ENCODE measurements at regions not wholly inside any gene's neighbourhood (a gene's known extent, or its start where the extent isn't known, plus 50 kb on each side); places are given as distances from the start of the nearest gene placed in this dataset.

- DNase-seq = no peak
These were observed 241.1 kb upstream of the PPP1R2C start for GRCh38 chrX:43019021-43019420.

- DNase-seq = no peak
These were observed 247.9 kb upstream of the PPP1R2C start for GRCh38 chrX:43025806-43026315.

GRCh38 chrX:43064096-43064495 is 286.1 kb upstream of the PPP1R2C start:
- DNase-seq = no peak

GRCh38 chrX:43065978-43066377 is 288.0 kb upstream of the PPP1R2C start:
- no peak for DNase-seq

GRCh38 chrX:43068639-43069038 is 290.7 kb upstream of the PPP1R2C start:
- no peak for DNase-seq

GRCh38 chrX:43083016-43083415 is 305.1 kb upstream of the PPP1R2C start:
- DNase-seq = no peak

GRCh38 chrX:43087830-43088229 is 309.9 kb upstream of the PPP1R2C start:
- DNase-seq = no peak

GRCh38 chrX:43096830-43097229 is 318.9 kb upstream of the PPP1R2C start:
- DNase-seq = no peak

GRCh38 chrX:43106009-43106408 is 328.0 kb upstream of the PPP1R2C start:
- DNase-seq = no peak

GRCh38 chrX:43108828-43109227 is 330.9 kb upstream of the PPP1R2C start:
- no peak for DNase-seq

GRCh38 chrX:43121637-43122036 is 343.7 kb upstream of the PPP1R2C start:
- no peak for DNase-seq

- DNase-seq = no peak
These were observed 361.7 kb upstream of the PPP1R2C start for GRCh38 chrX:43139645-43140044.

- DNase-seq = no peak
These were observed 362.6 kb upstream of the PPP1R2C start for GRCh38 chrX:43140582-43140981.

GRCh38 chrX:43141885-43142284 is 363.9 kb upstream of the PPP1R2C start:
- no peak for DNase-seq

- no peak for DNase-seq
These were observed 370.3 kb upstream of the PPP1R2C start for GRCh38 chrX:43148305-43148704.

GRCh38 chrX:43165343-43165920 is 387.5 kb upstream of the PPP1R2C start:
- no peak for DNase-seq

GRCh38 chrX:43166874-43167273 is 388.9 kb upstream of the PPP1R2C start:
- DNase-seq = no peak

- DNase-seq = no peak
These were observed 397.5 kb upstream of the PPP1R2C start for GRCh38 chrX:43175434-43175833.

GRCh38 chrX:43176686-43177085 is 398.7 kb upstream of the PPP1R2C start:
- DNase-seq = no peak

GRCh38 chrX:43188296-43188695 is 410.3 kb upstream of the PPP1R2C start:
- DNase-seq = no peak

- DNase-seq = no peak
These were observed 433.6 kb upstream of the PPP1R2C start for GRCh38 chrX:43211570-43211969.

- DNase-seq = no peak
These were observed 437.9 kb upstream of the MAOA start for GRCh38 chrX:43218198-43218597.

- DNase-seq = no peak
These were observed 431.6 kb upstream of the MAOA start for GRCh38 chrX:43224496-43224895.

- DNase-seq = no peak
These were observed 430.3 kb upstream of the MAOA start for GRCh38 chrX:43225626-43226328.

GRCh38 chrX:43238461-43238945 is 417.6 kb upstream of the MAOA start:
- no peak for DNase-seq
